Amygdala (tissue), 56 donors: ENCODE measurements at regions not wholly inside any gene's neighbourhood (a gene's known extent, or its start where the extent isn't known, plus 50 kb on each side); places are given as distances from the start of the nearest gene placed in this dataset.
"Not testable (repeated sequence)": the region's sequence is repeated elsewhere in the genome, so short reads cannot be mapped to it uniquely, and the experiment has no call there.

ENCODE experiments used
- DNase-seq, 56 donors: peaks; one replicate each; lab custom pipeline; 2025; lab: John Stamatoyannopoulos, UW

GRCh38 chr3:191952609-191953008 lies 491.6 kb downstream of the PYDC2 start:
- no peak for DNase-seq

GRCh38 chr3:191958980-191959671 lies 498.2 kb downstream of the PYDC2 start:
- no peak for DNase-seq

GRCh38 chr3:191959876-191960413 lies 499.0 kb downstream of the PYDC2 start:
- no peak for DNase-seq

- DNase-seq = no peak
Observed at GRCh38 chr3:191961022-191961421, 500.1 kb downstream of the PYDC2 start.

- no peak for DNase-seq
Observed at GRCh38 chr3:191961529-191961928, 500.6 kb downstream of the PYDC2 start.

- no peak for DNase-seq
Observed at GRCh38 chr3:191962324-191962723, 501.4 kb downstream of the PYDC2 start.

- DNase-seq = no peak
Observed at GRCh38 chr3:191963182-191963581, 502.2 kb downstream of the PYDC2 start.

GRCh38 chr3:191966556-191966955 lies 505.6 kb downstream of the PYDC2 start:
- DNase-seq = no peak

- DNase-seq = no peak
Observed at GRCh38 chr3:191968299-191968698, 507.3 kb downstream of the PYDC2 start.

- no peak for DNase-seq
Observed at GRCh38 chr3:191972714-191973398, 511.9 kb downstream of the PYDC2 start.

- no peak for DNase-seq
Observed at GRCh38 chr3:191973820-191974219, 512.9 kb downstream of the PYDC2 start.

GRCh38 chr3:191975936-191976335 lies 515.0 kb downstream of the PYDC2 start:
- no peak for DNase-seq

- no peak for DNase-seq
Observed at GRCh38 chr3:191980443-191980842, 519.5 kb downstream of the PYDC2 start.

- DNase-seq = no peak
Observed at GRCh38 chr3:191982481-191982880, 521.5 kb downstream of the PYDC2 start.

GRCh38 chr3:191985691-191986090 lies 524.7 kb downstream of the PYDC2 start:
- DNase-seq = no peak

GRCh38 chr3:191987831-191988350 lies 526.9 kb downstream of the PYDC2 start:
- DNase-seq = no peak

GRCh38 chr3:191993952-191994351 lies 533.0 kb downstream of the PYDC2 start:
- not testable (repeated sequence) for DNase-seq

GRCh38 chr3:191997093-191997492 lies 536.1 kb downstream of the PYDC2 start:
- no peak for DNase-seq

GRCh38 chr3:191997579-191998268 lies 536.8 kb downstream of the PYDC2 start:
- no peak for DNase-seq

- no peak for DNase-seq
Observed at GRCh38 chr3:192001218-192001617, 540.3 kb downstream of the PYDC2 start.

GRCh38 chr3:192005989-192006388 lies 545.0 kb downstream of the PYDC2 start:
- no peak for DNase-seq
